HG03103 (cell line): ENCODE measurements at regions not wholly inside any gene's neighbourhood (a gene's known extent, or its start where the extent isn't known, plus 50 kb on each side); places are given as distances from the start of the nearest gene placed in this dataset.
"Not testable (repeated sequence)": the region's sequence is repeated elsewhere in the genome, so short reads cannot be mapped to it uniquely, and the experiment has no call there.

ENCODE experiments used
- ATAC-seq: cut with Tn5 transposase; IDR thresholded peaks from one replicate; pipeline ENCODE4 v1.9.1; 2021; ENCODE audit warnings: low read depth; ENCODE audit not compliant: unreplicated experiment

- no peak for ATAC-seq
Observed at GRCh38 chr17:55903028-55903690, 152.3 kb downstream of the PCTP start.

- ATAC-seq = no peak
Observed at GRCh38 chr17:55909776-55910175, 158.9 kb downstream of the PCTP start.

- ATAC-seq = no peak
Observed at GRCh38 chr17:55911186-55911585, 160.3 kb downstream of the PCTP start.

GRCh38 chr17:55925440-55925839 lies 174.6 kb downstream of the PCTP start:
- no peak for ATAC-seq

GRCh38 chr17:55926276-55926990 lies 175.6 kb downstream of the PCTP start:
- no peak for ATAC-seq

GRCh38 chr17:55930291-55930809 lies 179.5 kb downstream of the PCTP start:
- no peak for ATAC-seq

- no peak for ATAC-seq
Observed at GRCh38 chr17:55931446-55931845, 180.6 kb downstream of the PCTP start.

- ATAC-seq = no peak
Observed at GRCh38 chr17:55932973-55933372, 182.1 kb downstream of the PCTP start.

GRCh38 chr17:55939181-55939810 lies 188.4 kb downstream of the PCTP start:
- ATAC-seq = not testable (repeated sequence)

GRCh38 chr17:55959756-55960155 lies 193.5 kb upstream of the ANKFN1 start:
- no peak for ATAC-seq

- ATAC-seq = no peak
Observed at GRCh38 chr17:55961386-55961785, 191.9 kb upstream of the ANKFN1 start.

- ATAC-seq = no peak
Observed at GRCh38 chr17:55962951-55963401, 190.3 kb upstream of the ANKFN1 start.

GRCh38 chr17:55964191-55964590 lies 189.1 kb upstream of the ANKFN1 start:
- no peak for ATAC-seq

GRCh38 chr17:55965051-55965450 lies 188.2 kb upstream of the ANKFN1 start:
- no peak for ATAC-seq

- no peak for ATAC-seq
Observed at GRCh38 chr17:55969562-55970324, 183.5 kb upstream of the ANKFN1 start.

- no peak for ATAC-seq
Observed at GRCh38 chr17:55978578-55978977, 174.7 kb upstream of the ANKFN1 start.

- no peak for ATAC-seq
Observed at GRCh38 chr17:55983096-55983495, 170.2 kb upstream of the ANKFN1 start.

- ATAC-seq = no peak
Observed at GRCh38 chr17:55986817-55987216, 166.5 kb upstream of the ANKFN1 start.

GRCh38 chr17:55988861-55989260 lies 164.4 kb upstream of the ANKFN1 start:
- ATAC-seq = no peak

GRCh38 chr17:55990332-55991006 lies 162.8 kb upstream of the ANKFN1 start:
- ATAC-seq = no peak
